ENCODE measurements at regions not wholly inside any gene's neighbourhood (a gene's known extent, or its start where the extent isn't known, plus 50 kb on each side); places are given as distances from the start of the nearest gene placed in this dataset.

DNA sequence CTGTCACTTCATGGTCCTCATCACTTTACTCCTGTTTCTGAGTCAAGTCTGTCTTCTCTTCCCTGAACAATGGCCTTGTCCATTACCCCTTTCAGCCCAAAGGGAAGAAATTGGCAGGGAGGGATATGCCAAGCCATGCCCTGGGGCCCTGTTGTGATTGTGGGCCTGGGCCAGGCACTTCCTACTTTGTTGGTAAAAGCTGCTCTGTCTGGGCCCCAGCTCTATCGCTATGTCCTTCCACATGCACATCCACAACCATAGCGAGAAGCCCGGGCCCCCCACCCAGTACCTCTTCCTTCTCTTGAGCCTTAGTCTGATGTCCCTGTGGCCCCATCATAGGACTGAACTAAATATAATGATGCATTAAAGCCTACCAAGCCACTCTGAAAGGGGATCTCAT is 126.7 kb upstream of the RCN1 start (continued):
- no peak for TF ChIP-seq CTBP2 (IDR thresholded peaks at IDR 0.05; ENCODE audit: borderline replicate concordance, insufficient read depth, insufficient read length, low read length)
- no peak for TF ChIP-seq BRCA1 (IDR thresholded peaks at IDR 0.05; ENCODE audit: low read depth, low read length)
- no peak for TF ChIP-seq SP2 (IDR thresholded peaks at IDR 0.05; ENCODE audit: low read length)
- no peak for TF ChIP-seq E2F6 (IDR thresholded peaks at IDR 0.05)
- no peak for TF ChIP-seq POU5F1 (IDR thresholded peaks at IDR 0.05; ENCODE audit: low read depth, low read length)
- no peak for TF ChIP-seq KDM5A (IDR thresholded peaks at IDR 0.05; ENCODE audit: low read length)
- no peak for TF ChIP-seq POLR2A (IDR thresholded peaks at IDR 0.05; ENCODE audit: control extremely low read depth in 1 of 2, low read depth in 2 of 2, low read length in 2 of 2)
- TF ChIP-seq SUZ12 (IDR thresholded peaks at IDR 0.05; ENCODE audit: low read length), result no peak
- TF ChIP-seq FOSL1 (IDR thresholded peaks at IDR 0.05; ENCODE audit: insufficient read depth, low read depth, low read length), result no peak
- TF ChIP-seq CBX8 (IDR thresholded peaks at IDR 0.05; ENCODE audit: borderline replicate concordance, low read depth, low read length), result no peak
- TF ChIP-seq YY1 (IDR thresholded peaks at IDR 0.05; ENCODE audit: low read depth, low read length), result no peak
- no peak for TF ChIP-seq NANOG (IDR thresholded peaks at IDR 0.05; ENCODE audit: insufficient read depth, low read depth, low read length, poor library complexity, severe bottlenecking)
- no peak for TF ChIP-seq POLR2AphosphoS5 (IDR thresholded peaks at IDR 0.05; ENCODE audit: low read depth, low read length)
- no peak for TF ChIP-seq EZH2 (IDR thresholded peaks at IDR 0.05; ENCODE audit: low read depth, low read length, severe bottlenecking)
- no peak for TF ChIP-seq SIX5 (IDR thresholded peaks at IDR 0.05; ENCODE audit: low read depth, low read length)
- TF ChIP-seq, protein P1, sequence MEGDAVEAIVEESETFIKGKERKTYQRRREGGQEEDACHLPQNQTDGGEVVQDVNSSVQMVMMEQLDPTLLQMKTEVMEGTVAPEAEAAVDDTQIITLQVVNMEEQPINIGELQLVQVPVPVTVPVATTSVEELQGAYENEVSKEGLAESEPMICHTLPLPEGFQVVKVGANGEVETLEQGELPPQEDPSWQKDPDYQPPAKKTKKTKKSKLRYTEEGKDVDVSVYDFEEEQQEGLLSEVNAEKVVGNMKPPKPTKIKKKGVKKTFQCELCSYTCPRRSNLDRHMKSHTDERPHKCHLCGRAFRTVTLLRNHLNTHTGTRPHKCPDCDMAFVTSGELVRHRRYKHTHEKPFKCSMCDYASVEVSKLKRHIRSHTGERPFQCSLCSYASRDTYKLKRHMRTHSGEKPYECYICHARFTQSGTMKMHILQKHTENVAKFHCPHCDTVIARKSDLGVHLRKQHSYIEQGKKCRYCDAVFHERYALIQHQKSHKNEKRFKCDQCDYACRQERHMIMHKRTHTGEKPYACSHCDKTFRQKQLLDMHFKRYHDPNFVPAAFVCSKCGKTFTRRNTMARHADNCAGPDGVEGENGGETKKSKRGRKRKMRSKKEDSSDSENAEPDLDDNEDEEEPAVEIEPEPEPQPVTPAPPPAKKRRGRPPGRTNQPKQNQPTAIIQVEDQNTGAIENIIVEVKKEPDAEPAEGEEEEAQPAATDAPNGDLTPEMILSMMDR (IDR thresholded peaks at IDR 0.05; ENCODE audit: control extremely low read depth in 1 of 3, insufficient read depth in 1 of 3, low read depth in 1 of 3, low read length in 3 of 3), result no peak

All from H1 (cell line).